Stimulated activated CD4-positive, alpha-beta T cell treated with anti-CD3 and anti-CD28 coated beads, Interleukin-15, amount 100 ng/mL, for 48 hours (primary cell): ENCODE measurements at regions not wholly inside any gene's neighbourhood (a gene's known extent, or its start where the extent isn't known, plus 50 kb on each side); places are given as distances from the start of the nearest gene placed in this dataset.

Experiments
- DNase-seq, 2 donors: peaks; one replicate each; pipeline ENCODE4 v3.0.0-alpha.2; 2020; ENCODE audit warnings: low read depth in 2 of 2

DNA sequence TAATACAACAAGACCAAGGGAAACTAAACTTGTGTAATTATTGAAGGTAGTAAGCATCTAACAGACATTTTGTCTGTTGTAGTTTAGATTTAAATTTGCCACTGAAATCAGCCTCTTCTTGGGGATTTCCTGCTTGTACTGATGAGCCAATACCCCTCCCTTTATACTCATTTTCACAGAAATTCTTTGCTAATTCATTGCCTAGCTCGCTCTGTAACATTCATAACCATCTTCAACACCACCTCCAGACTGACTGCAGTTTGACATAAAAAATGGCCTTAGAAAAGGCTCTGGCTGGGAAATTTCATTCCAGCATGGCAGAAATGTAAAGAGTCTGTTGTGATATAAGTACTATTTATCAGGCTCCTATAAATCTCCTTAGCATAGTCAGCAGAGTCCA, 109.7 kb upstream of the FLRT2 start:
- no peak for DNase-seq

DNA sequence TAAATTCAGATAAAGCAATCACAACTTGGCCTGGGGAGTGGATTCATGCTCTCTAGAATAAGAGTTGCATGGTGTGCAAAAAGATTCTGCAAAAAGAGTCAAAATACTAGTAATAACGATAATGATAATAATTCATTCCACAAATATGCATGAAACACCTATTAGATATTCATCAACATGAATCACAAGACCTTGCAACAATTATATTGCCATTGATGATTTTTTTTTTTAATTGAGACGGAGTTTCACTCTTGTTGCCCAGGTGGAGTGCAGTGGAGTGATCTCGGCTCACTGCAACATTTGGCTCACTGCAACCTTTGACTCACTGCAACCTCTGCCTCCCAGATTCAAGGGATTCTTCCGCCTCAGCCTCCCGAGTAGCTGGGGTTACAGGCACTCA, 109.2 kb upstream of the FLRT2 start:
- no peak for DNase-seq

DNA sequence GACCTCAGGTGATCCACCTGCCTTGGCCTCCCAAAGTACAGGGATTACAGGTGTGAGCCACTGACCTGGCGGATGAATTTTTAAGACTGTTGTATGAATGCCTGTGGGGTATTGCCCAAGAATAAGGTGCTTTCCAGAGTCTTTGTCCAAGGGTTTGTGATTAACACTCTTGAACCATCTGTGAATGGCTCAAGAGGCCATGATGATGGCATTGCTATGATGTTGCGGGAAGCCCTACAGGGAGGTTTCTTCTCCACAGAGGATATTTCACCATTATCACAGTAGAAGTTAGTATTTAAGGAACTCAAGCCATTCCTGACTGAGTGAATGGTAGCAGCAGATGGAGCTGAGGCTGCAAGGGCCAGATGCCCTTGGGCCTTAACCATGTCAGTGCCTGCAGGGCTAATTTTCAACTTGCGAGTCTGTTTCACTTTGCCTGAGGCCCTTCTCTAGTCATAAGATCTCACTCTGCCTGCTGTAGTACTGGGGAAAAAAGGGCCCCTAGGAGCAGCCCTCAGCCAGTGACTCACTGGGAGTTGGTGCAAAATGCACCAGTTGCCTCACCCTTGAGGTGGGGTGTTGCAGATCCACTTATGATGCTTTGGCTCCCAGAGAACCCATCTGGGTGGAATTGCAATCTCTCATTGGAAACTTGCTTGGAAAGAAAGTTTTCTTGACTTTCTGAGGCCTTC, 108.6 kb upstream of the FLRT2 start:
- no peak for DNase-seq

DNA sequence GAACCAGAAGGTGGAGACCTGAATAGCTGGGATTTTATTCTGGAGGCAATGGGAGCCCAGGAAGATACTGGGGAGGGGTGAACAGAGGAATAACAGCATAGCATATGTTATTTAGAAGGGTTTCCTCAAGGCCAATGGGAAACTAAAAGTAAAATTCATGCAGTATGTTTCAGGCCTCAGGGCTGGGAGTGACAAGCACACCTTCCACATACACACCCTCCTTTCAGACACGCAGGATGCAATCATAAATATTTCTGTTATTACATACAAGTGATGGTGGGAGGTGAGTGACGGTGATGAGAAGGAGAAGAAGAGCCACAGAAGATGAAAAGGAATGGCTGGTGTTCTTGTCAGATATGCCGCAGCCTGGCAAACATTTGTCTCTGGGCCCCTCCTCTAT, 106.1 kb upstream of the FLRT2 start:
- DNase-seq = no peak

DNA sequence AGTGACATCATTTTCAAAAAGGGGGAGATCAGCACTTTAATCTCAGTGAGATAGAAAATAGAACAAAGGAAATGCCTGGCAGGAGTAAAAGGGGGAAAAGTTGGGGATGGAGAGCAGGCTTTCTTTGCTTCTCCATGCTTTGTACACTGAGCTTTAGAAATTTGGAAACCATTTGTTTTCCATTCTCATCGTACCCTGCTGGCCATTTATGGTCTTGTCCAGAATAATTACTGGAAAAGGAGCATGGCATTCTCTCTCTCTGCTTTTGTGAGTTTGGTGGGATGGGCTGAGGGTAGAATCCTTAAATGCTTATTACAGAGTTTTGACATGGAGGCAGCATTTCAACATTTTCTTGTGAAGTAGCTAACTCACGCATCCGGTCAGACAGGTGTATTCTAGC, 104.4 kb upstream of the FLRT2 start:
- no peak for DNase-seq

DNA sequence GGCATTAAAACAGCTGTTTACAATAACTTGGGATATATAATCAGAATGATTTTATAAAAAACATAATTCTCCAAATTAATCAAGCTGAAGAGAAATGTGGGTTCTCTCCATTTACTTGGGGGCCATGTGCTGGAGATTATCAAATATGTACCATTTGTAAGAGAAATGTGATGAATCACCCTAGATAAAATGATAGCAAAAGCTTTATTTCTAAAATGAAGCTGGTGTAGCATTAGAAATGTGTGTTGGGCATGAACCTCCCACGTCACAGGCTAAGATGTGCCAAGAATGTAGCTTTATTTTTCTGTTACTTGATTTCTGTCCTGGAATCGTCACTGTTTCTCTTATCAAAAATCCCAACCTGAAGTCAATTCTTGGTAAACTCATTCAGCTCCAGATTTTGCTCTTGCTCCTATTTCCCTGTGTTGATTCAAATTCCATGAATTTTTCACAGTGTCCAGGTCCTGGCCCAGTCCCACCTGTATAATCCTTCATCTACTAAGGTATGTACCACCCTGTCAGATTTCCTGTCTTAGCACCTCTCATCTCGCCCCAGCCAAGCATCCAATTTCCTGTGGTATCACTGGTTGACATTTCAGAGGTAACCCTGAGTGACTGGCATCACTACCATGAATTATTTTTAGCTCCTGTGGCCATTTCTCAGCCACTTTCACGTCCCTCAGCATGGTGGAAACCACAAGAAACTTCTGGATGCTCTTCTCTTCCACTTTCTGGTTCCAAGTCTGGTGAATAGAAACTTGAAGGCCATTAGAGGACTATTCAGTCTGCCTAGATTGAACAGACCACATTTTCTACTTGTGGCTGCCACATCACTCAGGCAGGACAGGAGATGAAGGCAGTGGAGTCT, 103.6 kb upstream of the FLRT2 start:
- no peak for DNase-seq

DNA sequence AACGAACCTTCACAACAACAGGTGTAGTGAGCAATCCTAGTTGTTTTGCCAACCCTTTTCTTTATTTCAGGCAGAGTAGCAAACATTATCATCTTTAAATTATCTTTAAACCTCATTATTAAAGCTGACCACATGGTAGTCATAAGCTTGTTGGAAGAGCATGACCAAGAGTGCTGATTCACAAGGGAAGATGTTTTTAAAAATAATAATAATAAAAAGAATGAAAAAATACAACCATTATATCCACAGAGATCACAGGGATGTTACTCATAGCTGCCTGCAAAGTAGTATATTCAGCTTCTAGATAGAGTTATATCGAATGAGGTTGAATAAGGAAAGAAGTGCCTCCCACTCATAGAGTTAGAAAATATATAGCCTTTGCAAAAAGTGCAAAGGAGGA, 101.0 kb upstream of the FLRT2 start:
- DNase-seq = no peak

DNA sequence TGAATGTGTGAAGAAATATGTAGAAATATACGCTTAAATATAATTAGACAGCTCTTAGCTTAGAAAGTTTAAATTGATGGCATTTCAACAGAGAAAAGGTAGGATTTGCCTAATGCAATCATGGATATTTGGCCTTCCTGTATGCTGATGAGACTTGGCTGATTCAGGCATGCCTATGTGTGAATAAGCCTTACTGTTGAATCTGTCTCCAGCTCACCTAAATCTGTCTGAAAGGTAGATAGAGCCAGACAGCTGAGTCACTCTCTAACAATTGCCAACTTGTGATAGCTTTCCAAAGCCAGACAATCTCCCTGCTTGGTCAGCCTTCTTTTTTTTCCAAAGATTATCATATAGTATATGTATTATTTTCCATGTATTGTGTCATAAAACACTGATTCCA, 92.8 kb upstream of the FLRT2 start:
- no peak for DNase-seq

DNA sequence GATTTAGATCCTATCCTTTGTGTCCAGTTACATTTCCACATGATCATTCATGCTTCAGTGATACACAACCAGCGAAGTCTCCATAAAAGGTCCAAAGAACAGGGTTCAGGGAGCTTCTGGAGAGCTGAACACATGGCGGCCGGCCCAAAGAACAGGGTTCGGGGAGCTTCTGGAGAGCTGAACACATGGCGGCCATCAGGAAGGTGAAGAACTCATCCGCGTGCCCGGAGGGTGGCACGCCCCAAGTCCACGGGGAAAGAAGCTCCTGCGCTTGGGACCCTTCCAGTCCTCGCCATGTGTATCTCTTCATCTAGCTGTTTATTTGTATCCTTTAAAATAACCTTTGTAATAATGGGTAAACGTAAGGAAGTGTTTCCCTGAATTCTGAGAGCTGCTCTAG, 91.9 kb upstream of the FLRT2 start:
- no peak for DNase-seq

DNA sequence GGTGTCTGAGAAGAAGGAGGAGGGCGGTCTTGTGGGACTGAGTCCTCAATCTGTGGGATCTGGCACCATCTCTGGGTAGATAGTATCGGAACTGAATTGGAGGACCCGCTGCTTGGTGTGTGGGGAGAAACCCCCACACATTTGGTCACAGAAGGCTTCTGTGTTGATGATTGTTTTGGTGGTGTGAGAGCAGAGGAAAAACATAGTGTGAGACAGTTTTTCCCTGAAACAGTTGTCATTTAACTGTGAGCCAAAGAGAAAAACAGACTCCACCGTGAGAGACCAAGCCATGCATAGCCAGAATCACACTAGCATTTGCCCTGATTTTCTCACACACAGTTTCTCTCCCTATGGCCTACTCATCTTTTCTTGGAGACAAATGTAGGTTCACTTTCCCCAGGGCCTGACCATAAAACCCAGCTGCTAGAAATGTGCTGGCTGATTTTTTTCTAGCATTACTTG, 91.4 kb upstream of the FLRT2 start:
- no peak for DNase-seq

DNA sequence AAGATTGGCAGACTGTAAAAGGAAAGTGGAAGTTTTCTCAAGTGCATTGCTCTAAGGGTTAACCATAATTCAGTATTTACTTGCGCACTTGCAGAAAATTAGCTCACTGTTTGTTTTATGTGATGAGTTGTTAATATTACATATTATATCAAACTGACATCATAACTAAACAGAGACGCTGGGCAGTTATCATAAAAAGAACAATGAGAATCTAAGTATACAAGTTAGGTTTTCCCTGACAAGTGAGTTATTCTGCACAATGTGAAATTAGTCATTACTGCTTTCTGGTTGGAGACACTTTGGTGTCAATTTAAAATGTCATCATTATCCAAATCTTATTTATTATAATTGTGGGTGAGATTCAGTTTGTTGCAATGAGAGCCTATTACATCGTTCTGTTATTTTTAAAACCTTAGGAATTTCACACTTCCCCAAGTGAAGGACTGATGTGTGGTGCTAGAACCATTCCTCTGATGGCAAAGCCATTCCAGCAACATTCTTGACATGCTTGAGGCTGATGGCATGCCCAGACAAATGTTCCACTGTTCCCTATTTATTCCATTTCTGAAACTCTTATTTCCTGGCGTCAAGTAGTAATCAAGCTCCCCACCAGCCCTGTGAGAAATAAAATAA, 90.1 kb upstream of the FLRT2 start:
- DNase-seq = no peak

DNA sequence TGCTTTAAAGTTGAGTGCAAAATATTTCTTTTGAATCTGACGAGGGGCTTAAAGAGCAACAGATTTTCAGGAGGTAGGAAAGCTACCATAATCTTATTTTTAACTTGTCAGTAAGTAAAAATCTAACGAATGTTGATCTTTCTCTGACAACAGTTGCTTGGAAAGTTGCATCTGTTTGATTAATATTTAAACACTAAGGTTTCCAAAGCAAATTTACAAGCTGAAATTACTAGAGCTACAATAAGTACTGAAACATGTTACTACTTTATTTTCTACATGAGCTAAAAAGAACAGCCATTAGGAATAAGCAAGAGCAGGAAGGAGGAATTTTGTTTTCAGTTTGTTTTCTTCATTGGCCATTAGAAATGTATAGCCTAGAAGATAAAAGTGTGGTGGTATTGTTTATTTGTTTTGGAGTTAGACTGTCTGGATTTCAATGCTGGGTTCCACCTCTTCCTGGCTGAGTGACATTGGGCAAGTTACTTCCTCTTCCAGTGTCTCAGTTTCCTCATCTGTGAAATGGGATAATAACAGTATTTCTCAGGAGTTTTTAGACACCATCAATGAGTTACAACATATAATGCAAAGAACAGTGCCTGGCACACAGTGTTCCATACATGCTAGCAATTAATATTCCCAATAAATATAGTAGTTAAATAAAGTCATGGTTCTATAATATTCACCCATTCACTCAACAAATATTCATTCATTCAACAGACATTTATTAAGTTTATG, 87.9 kb upstream of the FLRT2 start:
- no peak for DNase-seq

DNA sequence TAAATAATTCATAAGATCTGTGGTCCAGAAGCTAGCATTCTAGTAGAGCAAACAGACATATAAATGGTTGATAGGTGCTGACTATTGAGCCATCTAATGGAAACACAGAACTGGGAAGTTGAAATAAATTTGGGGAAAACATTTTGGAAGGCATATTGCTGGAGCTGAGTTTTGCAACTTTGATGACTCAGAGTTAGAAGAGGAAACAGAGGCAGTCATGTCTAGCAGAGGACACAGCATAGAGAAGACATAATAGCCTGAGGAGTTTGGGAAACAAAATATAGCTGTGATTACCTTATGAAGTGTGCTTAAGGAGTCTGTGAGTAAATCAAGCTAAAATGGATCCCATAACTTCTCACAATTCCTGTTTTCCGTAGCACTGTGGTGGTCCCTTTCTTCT, 86.9 kb upstream of the FLRT2 start:
- DNase-seq = no peak

DNA sequence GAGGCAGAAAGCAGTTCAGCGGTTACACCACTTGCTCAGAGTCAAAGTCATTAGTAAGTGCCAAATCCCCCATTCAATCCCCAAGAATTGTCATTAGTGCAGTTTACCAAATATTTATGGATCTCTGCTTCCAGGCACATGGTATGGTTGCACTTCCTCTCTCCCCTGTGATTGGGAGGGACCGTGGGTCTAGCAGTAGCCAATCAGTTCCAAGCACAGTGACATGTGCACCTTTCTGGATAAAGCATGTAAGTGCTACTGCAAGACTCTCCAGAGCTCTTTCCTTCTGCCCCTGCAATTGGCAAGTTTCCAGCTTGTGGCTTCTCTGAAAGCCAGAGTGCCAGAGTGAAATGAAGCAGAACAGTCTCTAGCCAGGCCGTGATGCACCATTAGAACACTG, 85.3 kb upstream of the FLRT2 start:
- DNase-seq = no peak

DNA sequence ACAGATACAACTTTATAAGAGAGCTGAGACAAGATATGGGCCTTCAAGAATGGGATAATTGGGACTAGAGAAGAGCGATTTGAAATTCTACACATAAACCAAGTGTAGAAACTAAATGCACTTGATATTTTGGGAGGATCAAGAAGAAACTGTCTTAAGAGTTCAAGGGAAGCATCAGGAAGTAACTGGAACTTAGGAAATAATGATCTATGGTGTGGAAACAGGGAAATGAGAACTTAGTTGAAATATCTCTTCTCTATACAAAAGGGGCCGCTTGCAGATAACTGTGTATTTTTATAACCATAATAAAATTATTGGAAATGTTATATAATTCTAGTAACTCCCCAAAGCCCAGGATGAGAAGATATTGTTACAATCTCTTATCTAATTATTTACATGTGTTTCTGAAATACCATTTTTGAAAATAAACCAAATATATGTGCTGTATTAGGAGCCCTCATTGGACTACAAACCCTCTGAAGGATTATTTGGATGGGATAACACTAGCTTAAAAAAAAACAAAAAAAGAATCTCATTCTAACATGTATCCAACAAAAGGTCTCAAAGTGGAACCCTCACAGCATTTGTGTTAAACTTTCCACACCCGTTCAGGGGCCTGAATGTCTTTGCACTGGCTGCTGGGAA, 84.7 kb upstream of the FLRT2 start:
- no peak for DNase-seq

DNA sequence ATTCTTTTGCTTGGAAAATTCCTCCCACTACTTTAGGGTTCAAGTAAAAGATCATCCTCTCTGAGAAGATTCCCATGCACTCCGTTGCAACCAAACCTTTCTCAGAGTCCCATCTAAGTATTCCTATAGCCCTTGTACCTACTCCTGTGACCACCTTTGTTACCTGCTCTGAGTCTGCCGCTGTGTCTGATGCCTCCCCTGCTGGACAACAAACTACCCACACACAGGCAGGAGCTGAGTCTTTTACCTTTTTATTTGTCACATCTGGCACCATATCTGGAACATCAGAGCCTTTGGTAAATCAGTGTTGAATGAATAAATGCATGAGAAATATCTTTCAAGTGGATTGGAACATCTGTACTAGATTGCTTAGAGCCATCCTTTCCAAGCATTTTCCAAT, 82.1 kb upstream of the FLRT2 start:
- DNase-seq = no peak

DNA sequence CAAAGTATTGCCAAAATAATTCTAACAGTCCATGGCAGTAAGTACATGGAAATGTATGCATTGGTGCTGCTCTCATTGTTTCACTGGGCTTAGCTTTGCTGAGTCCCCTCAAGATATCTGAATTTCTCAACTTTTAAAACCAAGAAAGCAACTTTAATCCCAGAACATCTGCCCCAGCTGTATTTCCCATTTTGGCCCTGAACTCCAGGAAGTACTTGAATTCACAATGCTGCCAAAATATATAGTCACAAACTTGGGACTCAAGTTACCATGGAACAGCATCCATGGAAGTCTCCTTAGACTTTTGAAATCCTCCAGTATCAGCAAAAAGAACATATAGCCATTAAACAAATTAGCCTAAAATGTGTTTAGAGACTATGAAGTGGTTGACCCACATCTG, 78.5 kb upstream of the FLRT2 start:
- no peak for DNase-seq

DNA sequence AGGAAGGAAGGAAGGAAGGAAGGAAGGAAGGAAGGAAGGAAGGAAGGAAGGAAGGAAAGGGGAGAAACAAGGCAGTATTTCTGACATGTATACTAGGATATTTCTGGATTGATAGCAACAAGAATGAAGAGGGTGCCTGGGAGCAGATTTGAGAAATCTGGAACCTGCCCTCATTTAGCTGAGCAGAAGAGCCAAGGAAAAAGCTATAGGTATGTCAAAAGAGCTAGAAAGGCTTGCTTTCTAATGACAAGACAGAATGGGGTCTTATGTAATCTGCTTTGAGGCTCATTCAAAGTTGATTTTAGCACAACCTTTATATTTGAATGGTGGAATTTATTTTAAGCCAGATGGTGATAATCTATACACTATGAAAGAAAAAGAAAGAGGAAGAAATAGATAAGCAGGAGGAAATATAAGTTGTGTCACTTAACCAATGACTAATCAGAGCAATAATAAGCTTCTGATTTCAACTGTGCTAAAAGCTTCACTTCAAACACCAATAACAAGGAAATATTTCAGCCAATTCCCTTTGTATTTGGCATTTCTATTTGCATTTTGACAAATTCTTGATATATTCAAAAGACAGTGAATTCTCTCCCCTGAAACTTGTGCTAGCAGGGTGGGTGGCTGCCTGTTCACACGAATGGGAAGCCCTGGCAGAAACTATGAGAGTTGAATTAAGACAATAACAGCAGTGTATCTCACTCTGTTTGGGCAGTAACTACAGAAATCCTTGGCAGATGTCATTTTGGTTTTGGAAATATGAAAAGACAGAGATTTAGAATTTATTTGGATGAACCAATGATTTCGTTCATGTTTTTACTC, 76.3 kb upstream of the FLRT2 start:
- no peak for DNase-seq

DNA sequence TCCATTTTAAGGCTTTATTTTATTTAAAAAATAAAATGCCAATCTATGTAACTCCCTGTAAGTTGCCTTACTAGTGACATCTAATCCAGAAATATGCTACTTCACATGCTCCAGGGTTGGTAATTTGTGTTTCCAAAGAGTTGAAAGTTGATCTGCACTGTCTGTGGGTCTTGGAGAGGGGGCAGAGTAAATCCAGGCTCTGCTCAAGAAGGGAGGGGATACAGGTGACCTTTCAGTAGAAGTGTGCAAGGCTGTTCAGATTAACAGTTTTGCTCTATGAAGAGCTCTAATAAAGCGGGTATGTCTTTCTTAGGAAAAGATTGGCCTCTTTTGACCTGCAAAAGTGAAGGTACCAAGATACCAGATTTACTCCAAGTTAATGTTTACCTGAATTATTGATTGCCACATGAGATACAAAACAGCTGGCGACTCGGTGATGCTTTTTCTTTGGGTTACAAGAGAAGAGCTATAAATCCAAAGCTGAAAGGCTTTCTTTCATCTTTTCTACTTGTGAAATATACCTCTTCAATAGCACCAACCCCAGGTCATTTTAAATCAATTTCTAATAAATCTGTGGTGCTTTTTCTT, 75.6 kb upstream of the FLRT2 start:
- no peak for DNase-seq

DNA sequence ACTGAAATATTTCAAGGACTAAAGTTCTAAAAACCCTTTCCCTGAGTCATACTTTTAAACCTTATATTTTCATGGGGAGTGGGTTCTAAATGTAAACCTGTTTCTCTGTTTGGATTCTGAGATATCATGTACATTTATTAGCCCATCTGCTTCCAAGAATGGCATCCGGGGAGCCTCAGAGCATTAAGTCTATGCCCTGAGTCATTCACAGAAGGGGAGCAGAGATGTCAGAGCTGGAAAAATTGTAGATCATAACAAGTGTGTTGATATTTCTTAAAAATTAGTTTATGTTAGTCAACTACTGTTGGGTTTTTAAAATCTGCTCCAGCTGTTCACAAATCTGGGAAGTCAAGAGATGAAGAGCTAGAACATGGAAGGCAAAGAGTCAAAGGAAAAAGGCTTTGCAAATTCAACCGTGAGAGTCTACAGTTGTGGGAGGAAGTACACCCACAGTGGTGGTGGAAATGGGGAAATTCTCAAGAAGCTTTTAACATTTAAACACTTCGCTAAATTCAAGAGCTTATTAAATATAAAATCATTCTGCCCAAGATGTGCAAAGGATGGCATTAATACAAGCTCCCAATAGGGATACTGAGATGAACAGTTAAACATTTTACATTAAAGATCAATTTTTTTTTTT, 70.5 kb upstream of the FLRT2 start:
- no peak for DNase-seq
